Osteoblast (primary cell): ENCODE measurements at regions not wholly inside any gene's neighbourhood (a gene's known extent, or its start where the extent isn't known, plus 50 kb on each side); places are given as distances from the start of the nearest gene placed in this dataset.

Source experiments
- DNase-seq: peaks from one replicate; pipeline ENCODE4 v3.0.0; 2011; ENCODE audit warnings: low spot score, mixed read lengths; ENCODE audit not compliant: insufficient read length; ENCODE audit errors: missing footprints
- H2AFZ ChIP-seq: 2 replicates; pipeline ENCODE4 v1.6.0; 2011; ENCODE audit warnings: mild to moderate bottlenecking, low read length
- H3K27ac ChIP-seq: 2 replicates; pipeline ENCODE4 v1.5.1; 2011; ENCODE audit warnings: mild to moderate bottlenecking, low read depth, low read length, moderate library complexity
- H3K27me3 ChIP-seq: 2 replicates; pipeline ENCODE4 v1.6.0; 2012; ENCODE audit warnings: mild to moderate bottlenecking, control low read depth, inconsistent platforms, low read length, moderate library complexity; ENCODE audit not compliant: insufficient read depth
- H3K36me3 ChIP-seq: 2 replicates; pipeline ENCODE4 v1.5.1; 2011; ENCODE audit warnings: mild to moderate bottlenecking, low read length, control low read depth, moderate library complexity; ENCODE audit not compliant: insufficient read depth
- H3K4me1 ChIP-seq: 2 replicates; pipeline ENCODE4 v1.5.1; 2011; ENCODE audit warnings: mild to moderate bottlenecking, low read length, control low read depth, moderate library complexity; ENCODE audit not compliant: insufficient read depth
- H3K4me2 ChIP-seq: 2 replicates; pipeline ENCODE4 v1.6.0; 2011; ENCODE audit warnings: mild to moderate bottlenecking, low read length; ENCODE audit not compliant: insufficient read depth
- H3K4me3 ChIP-seq: fragments of 200-600 bp; sonication (generic); 3 replicates; pipeline ENCODE4 v1.5.1; 2012; ENCODE audit warnings: mild to moderate bottlenecking, low read length, inconsistent platforms; ENCODE audit not compliant: insufficient read depth
- H3K79me2 ChIP-seq: 2 replicates; pipeline ENCODE4 v1.6.0; 2012; ENCODE audit warnings: mild to moderate bottlenecking, low read length, control low read depth, inconsistent platforms; ENCODE audit not compliant: insufficient read depth
- H3K9me3 ChIP-seq: 2 replicates; pipeline ENCODE4 v1.5.1; 2011; ENCODE audit warnings: low read depth, low read length, control low read depth
- H4K20me1 ChIP-seq: 2 replicates; pipeline ENCODE4 v1.6.0; 2012; ENCODE audit warnings: mild to moderate bottlenecking, low read length, control low read depth; ENCODE audit not compliant: insufficient read depth
- TF ChIP-seq, protein P1 (sequence below): IDR thresholded peaks from 2 replicates; pipeline ENCODE4 v1.5.1; 2011; ENCODE audit warnings: mild to moderate bottlenecking, low read depth, low read length, moderate library complexity; ENCODE audit errors: extremely low read depth

DNA sequence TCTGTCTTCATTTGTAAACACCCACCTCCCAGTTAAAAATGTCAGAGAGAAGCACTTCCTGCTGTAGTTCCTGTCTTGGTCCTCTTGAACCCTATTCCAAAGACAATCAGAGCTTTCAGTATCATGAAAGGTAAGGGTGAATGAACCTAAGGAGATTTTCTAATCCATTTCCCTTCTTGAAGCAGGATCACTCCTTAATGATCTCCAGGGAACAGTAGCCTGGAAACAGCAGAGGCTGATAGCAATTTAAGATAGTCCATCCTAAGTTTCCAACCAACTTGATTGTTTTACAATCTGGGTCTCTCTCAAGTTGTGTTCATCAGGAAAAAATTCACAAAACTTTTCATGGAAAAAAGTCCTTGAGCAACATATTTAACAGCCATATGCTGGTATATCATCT lies 273.6 kb downstream of the NEBL start:
- Histone ChIP-seq H3K4me1 (peaks cover 6% of the 10 kb centered on the region), H3K79me2 (no peaks in the 10 kb centered on the region), H2AFZ (peak overlapping the region; percentile 49), H3K27ac (peak overlapping the region; percentile 58), H3K36me3 (no peaks in the 10 kb centered on the region), H3K4me3 (no peak overlapping the region), H3K4me2 (no peak overlapping the region), H3K27me3 (no peaks in the 10 kb centered on the region), H4K20me1 (no peaks in the 10 kb centered on the region), H3K9me3 (no peaks in the 10 kb centered on the region)
- no peak for DNase-seq
- TF ChIP-seq, protein P1, sequence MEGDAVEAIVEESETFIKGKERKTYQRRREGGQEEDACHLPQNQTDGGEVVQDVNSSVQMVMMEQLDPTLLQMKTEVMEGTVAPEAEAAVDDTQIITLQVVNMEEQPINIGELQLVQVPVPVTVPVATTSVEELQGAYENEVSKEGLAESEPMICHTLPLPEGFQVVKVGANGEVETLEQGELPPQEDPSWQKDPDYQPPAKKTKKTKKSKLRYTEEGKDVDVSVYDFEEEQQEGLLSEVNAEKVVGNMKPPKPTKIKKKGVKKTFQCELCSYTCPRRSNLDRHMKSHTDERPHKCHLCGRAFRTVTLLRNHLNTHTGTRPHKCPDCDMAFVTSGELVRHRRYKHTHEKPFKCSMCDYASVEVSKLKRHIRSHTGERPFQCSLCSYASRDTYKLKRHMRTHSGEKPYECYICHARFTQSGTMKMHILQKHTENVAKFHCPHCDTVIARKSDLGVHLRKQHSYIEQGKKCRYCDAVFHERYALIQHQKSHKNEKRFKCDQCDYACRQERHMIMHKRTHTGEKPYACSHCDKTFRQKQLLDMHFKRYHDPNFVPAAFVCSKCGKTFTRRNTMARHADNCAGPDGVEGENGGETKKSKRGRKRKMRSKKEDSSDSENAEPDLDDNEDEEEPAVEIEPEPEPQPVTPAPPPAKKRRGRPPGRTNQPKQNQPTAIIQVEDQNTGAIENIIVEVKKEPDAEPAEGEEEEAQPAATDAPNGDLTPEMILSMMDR: no peak

DNA sequence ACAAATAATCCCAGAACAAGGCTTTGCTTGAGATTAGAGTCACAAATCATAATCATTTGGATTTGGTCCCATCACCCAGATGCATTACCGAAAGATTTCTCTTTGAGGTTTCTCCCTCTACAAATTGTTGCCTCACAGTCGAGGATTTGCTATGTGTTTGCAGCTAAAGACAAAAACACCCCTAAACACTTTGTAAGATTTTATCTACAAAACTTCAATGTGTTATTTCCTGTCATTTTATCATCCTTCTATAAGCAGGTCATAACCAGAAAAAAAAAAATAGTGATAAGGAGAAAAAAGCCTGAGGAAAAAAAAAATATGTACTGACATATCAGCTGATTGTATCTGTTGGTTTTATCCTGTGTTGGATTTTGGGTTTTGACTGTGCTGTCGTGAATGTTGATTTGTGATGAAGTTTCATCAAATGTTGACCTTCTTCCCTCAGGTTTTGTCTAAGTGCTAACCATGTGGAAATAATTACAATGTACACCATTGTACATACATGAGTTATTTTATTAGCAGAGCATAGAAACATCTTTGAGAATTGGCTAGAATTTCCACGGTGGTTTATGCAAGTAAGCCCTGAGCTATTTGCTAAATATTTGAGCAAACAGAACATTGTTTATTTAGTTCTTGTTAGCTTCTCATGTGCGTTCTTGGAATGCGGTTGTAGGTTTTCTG lies 274.4 kb downstream of the NEBL start:
- Histone ChIP-seq H2AFZ (no peak overlapping the region), H3K36me3 (no peaks in the 10 kb centered on the region), H3K4me2 (no peak overlapping the region), H3K27ac (peak overlapping the region; percentile 58), H4K20me1 (no peaks in the 10 kb centered on the region), H3K9me3 (no peaks in the 10 kb centered on the region), H3K4me1 (peaks cover 6% of the 10 kb centered on the region), H3K79me2 (no peaks in the 10 kb centered on the region), H3K4me3 (no peak overlapping the region), H3K27me3 (no peaks in the 10 kb centered on the region)
- DNase-seq: peak; percentile 36
- TF ChIP-seq, protein P1: no peak

DNA sequence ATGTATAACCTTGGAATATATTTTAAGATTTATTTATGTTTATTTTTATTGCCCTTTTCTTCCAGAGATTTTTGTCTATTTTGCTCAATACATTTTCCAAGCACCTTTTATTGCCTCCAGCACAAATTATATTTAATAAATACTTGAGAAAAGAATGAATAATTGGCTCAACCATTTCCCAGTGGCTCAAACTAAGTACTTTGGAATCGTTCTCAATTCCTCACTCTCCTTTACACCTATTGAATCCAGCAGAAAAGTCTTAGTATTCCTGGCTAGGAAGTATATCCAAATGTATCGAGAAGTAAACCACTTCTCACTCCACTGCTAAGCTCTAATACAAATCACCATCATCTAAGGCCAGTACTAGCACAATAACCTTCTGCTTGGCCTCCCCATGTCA lies 276.1 kb downstream of the NEBL start:
- no peak overlapping the region for H3K4me3 ChIP-seq
- H3K4me2 ChIP-seq: no peak overlapping the region
- H3K27me3 ChIP-seq: no peaks in the 10 kb centered on the region
- DNase-seq: no peak
- no peak overlapping the region for H2AFZ ChIP-seq
- no peaks in the 10 kb centered on the region for H3K36me3 ChIP-seq
- no peaks in the 10 kb centered on the region for H4K20me1 ChIP-seq
- no peaks in the 10 kb centered on the region for H3K9me3 ChIP-seq
- H3K79me2 ChIP-seq: no peaks in the 10 kb centered on the region
- peaks cover 6% of the 10 kb centered on the region for H3K4me1 ChIP-seq
- TF ChIP-seq, protein P1: no peak
- H3K27ac ChIP-seq: no peak overlapping the region

DNA sequence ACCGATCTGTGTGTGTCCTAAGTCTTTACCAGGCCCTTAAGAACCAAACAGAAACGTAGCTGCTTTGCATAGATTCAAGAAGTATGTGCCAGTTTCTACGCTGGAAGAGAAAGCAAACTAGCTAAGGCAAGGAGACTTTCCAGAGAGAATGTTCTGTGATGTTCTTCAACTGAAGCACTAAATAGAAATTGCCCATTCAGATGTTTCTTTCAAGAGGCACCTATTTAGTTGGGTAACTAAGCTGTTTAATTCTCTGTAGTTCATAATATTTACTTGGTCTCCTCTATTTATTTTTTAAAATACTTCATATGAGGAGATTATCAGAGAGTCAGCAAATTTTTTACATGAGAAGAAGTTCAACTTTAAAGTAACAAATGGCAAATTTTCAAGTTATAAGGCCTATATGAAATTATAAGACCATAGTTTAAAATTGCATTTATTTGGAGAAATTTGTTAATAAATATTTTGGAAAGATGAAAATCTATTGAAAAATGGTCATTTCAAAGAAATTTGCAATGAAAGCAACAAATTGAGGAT lies 279.0 kb downstream of the NEBL start:
- H2AFZ ChIP-seq: no peak overlapping the region
- TF ChIP-seq, protein P1: no peak
- no peaks in the 10 kb centered on the region for H3K9me3 ChIP-seq
- no peaks in the 10 kb centered on the region for H4K20me1 ChIP-seq
- DNase-seq: no peak
- no peak overlapping the region for H3K27ac ChIP-seq
- peaks cover under 1% of the 10 kb centered on the region for H3K4me1 ChIP-seq
- no peaks in the 10 kb centered on the region for H3K79me2 ChIP-seq
- H3K27me3 ChIP-seq: no peaks in the 10 kb centered on the region
- H3K4me2 ChIP-seq: no peak overlapping the region
- no peak overlapping the region for H3K4me3 ChIP-seq
- H3K36me3 ChIP-seq: no peaks in the 10 kb centered on the region
